ENCODE measurements at regions not wholly inside any gene's neighbourhood (a gene's known extent, or its start where the extent isn't known, plus 50 kb on each side); places are given as distances from the start of the nearest gene placed in this dataset.

GRCh38 chr17:5705876-5706576 is 121.7 kb upstream of the NLRP1 start:
- TF ChIP-seq EZH2 (optimal IDR thresholded peaks at IDR 0.05; ENCODE audit: low read depth, low read length) (no peak), CTCF (IDR thresholded peaks at IDR 0.05; ENCODE audit: low read length) (no peak)
